Transverse colon (tissue), 4 donors: ENCODE measurements at regions not wholly inside any gene's neighbourhood (a gene's known extent, or its start where the extent isn't known, plus 50 kb on each side); places are given as distances from the start of the nearest gene placed in this dataset.

Experiments
- DNase-seq: peaks from one replicate; pipeline ENCODE4 v3.0.0-alpha.2; 2019
- H3K27ac ChIP-seq, 4 donors: fragments of 200-600 bp; sonication (generic); 2 replicates each; pipeline ENCODE4 v1.5.1; 2016 to 2018; ENCODE audit warnings: inconsistent platforms in 4 of 4
- H3K27me3 ChIP-seq: fragments of 200-600 bp; sonication (generic); 2 replicates; pipeline ENCODE4 v1.5.1; 2017; ENCODE audit warnings: inconsistent platforms
- H3K36me3 ChIP-seq, 4 donors: fragments of 200-600 bp; sonication (generic); 2 replicates each; pipeline ENCODE4 v1.5.1; 2017 to 2019; ENCODE audit warnings: inconsistent platforms in 4 of 4
- H3K4me1 ChIP-seq, 4 donors: fragments of 200-600 bp; sonication (generic); 2 replicates each; pipeline ENCODE4 v1.5.1; 2017 to 2020; ENCODE audit warnings: inconsistent platforms in 4 of 4
- H3K4me3 ChIP-seq, 4 donors: fragments of 200-600 bp; sonication (generic); 1 replicate in 1 of 4; 2 replicates in 3 of 4; pipeline versions ENCODE4 v1.5.1 to v1.6.1; 2017 to 2019; ENCODE audit warnings: inconsistent platforms in 4 of 4
- H3K9me3 ChIP-seq, 2 donors: fragments of 200-600 bp; sonication (generic); 2 replicates each; pipeline ENCODE4 v1.5.1; 2017 to 2019; ENCODE audit warnings: inconsistent platforms in 2 of 2
- EP300 ChIP-seq: sonication (generic); formaldehyde crosslinking; IDR thresholded peaks from one replicate; pipeline ENCODE4 v1.6.1; 2017; ENCODE audit warnings: antibody characterized with exemption, low read depth
- POLR2A ChIP-seq: fragments of 450-650 bp; IDR thresholded peaks from one replicate; pipeline ENCODE4 v1.6.1; 2016; ENCODE audit warnings: antibody characterized with exemption, mild to moderate bottlenecking, moderate library complexity
- POLR2AphosphoS5 ChIP-seq, 3 donors: sonication (generic); formaldehyde crosslinking; IDR thresholded peaks; one replicate each; pipeline ENCODE4 v1.6.1; 2016; ENCODE audit warnings: antibody characterized with exemption in 3 of 3
- WGBS, 2 donors: methylation state at CpG; one replicate each; pipeline ENCODE4 v1.1.5; 2018; ENCODE audit warnings: low coverage in 1 of 2; 5-methylcytosine and 5-hydroxymethylcytosine counted together
- in situ Hi-C, 4 donors: fragments of 200-750 bp; cut with MboI; loops; one replicate each; pipeline versions ENCODE4 v1.15.0 to v1.15.1; 2017; ENCODE audit warnings: low sequenced_read_pairs in 3 of 4, low pct_ligation_motif_present in 1 of 4, low pct_unique_long_range_greater_than_20kb in 1 of 4
- intact Hi-C: fragments of 100-400 bp; cut with DNase I; formaldehyde crosslinking; loops from one replicate; pipeline ENCODE4 v1.15.1; 2023; ENCODE audit warnings: low total_unique reads
- TF ChIP-seq, protein P1 (sequence below), 5 experiments: fragments of 200-600 bp in 3 of 5; fragments of 450-650 bp in 2 of 5; sonication (generic) in 3 of 5; IDR thresholded peaks; 1 replicate in 2 of 5; 2 replicates in 3 of 5; pipeline ENCODE4 v1.5.1; 2016 to 2017; ENCODE audit warnings: antibody characterized with exemption in 5 of 5, inconsistent platforms in 3 of 5, mild to moderate bottlenecking in 2 of 5, moderate library complexity in 1 of 5

DNA sequence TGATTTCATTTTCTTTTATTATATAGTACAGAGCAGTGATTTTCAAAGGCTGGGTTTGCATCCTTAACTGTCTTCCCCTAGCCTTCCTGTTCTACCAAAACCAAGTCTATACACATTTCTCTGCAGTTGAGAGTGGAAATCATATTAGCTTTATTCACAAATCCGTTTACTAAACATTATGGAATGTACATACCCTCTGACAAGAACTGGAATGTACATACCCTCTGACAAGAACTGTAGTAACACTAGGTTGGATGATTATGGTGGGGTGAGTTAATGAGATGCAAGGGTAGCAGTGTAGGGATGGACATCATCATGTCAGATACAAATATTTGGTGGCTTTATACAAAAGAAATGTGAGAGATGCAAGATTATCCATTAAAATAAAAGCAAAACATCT lies 154.8 kb downstream of the CYB561 start:
- in situ Hi-C loops: no loop called here
- Histone ChIP-seq H3K36me3 (no peaks in the 10 kb centered on the region), H3K4me3 (no peak overlapping the region), H3K9me3 (peaks cover 7% of the 10 kb centered on the region in 2 donors), H3K4me1 (no peaks in the 10 kb centered on the region), H3K27ac (no peak overlapping the region), H3K27me3 (no peaks in the 10 kb centered on the region)
- TF ChIP-seq POLR2A (no peak), POLR2AphosphoS5 (IDR thresholded peaks at IDR 0.05) (no peak), EP300 (no peak)
- TF ChIP-seq, protein P1, sequence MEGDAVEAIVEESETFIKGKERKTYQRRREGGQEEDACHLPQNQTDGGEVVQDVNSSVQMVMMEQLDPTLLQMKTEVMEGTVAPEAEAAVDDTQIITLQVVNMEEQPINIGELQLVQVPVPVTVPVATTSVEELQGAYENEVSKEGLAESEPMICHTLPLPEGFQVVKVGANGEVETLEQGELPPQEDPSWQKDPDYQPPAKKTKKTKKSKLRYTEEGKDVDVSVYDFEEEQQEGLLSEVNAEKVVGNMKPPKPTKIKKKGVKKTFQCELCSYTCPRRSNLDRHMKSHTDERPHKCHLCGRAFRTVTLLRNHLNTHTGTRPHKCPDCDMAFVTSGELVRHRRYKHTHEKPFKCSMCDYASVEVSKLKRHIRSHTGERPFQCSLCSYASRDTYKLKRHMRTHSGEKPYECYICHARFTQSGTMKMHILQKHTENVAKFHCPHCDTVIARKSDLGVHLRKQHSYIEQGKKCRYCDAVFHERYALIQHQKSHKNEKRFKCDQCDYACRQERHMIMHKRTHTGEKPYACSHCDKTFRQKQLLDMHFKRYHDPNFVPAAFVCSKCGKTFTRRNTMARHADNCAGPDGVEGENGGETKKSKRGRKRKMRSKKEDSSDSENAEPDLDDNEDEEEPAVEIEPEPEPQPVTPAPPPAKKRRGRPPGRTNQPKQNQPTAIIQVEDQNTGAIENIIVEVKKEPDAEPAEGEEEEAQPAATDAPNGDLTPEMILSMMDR (IDR thresholded peaks at IDR 0.05): no peak
- intact Hi-C loops: no loop called here
- DNase-seq: no peak
- WGBS, 2 donors: 60 to 73% methylated on average over 1 of the region's 1 CpG

DNA sequence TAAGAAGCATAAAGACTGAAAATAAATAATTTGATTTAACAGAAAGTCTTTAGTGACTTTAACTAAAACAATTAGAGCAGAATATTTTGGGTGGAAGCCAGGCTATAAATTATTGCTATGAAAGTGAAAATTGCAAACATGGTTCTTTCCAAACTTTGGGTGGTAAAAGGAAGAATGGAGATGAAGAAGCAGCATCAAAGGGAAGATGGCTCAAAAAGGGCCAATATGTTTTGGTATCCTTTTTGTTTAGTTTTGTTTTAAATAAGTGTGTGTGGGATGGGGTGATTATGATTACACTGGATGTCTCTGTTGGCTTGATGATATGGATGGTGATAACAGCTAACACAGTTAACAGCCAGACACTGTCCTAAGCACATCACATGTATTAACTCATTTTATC lies 153.7 kb downstream of the CYB561 start:
- in situ Hi-C loops: no loop called here
- intact Hi-C loops: no loop called here

DNA sequence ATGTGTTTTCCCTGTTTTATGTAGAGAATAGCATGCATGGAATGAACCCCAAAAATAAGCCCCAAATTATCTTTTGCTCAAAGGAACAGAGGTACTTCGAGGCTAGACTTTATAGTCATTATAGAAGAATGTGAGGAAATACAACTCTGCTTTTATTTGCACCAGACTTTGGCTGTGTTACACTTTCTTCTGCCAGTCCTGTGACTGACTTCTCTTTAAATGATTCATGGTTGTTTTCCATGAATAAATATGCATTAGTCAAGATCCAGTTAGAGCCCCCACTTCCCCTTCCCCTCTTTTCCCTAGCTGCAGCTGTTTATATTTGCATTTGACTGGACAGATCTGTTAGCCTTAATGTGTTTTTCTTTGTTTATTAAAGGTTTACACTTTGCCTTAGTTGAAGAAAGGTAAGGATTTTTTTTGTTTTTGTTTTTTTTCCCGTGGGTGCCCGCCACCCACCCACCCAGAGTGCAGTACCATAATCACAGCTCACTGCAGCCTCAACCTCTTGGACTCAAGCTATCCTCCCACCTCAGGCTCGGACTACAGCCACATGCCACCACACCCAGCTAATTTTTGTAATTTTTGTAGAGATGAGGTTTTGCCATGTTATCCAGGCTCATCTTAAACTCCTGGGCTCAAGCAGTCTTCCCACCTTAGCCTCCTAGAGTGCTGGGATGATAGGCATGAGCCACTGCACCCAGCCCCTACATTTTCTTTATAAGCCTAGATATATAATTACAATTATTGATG lies 152.6 kb downstream of the CYB561 start:
- in situ Hi-C loops: no loop called here
- H3K4me1 ChIP-seq: no peaks in the 10 kb centered on the region

More for the DNA sequence above, 153.7 kb downstream of the CYB561 start:
- Histone ChIP-seq H3K36me3 (no peaks in the 10 kb centered on the region), H3K27ac (no peak overlapping the region), H3K4me3 (no peak overlapping the region), H3K27me3 (no peaks in the 10 kb centered on the region), H3K4me1 (no peaks in the 10 kb centered on the region), H3K9me3 (peaks cover 0 to 8% of the 10 kb centered on the region in 2 donors)
- TF ChIP-seq POLR2AphosphoS5 (IDR thresholded peaks at IDR 0.05) (no peak), POLR2A (no peak), EP300 (no peak)
- TF ChIP-seq, protein P1 (IDR thresholded peaks at IDR 0.05): no peak
- DNase-seq: no peak

DNA sequence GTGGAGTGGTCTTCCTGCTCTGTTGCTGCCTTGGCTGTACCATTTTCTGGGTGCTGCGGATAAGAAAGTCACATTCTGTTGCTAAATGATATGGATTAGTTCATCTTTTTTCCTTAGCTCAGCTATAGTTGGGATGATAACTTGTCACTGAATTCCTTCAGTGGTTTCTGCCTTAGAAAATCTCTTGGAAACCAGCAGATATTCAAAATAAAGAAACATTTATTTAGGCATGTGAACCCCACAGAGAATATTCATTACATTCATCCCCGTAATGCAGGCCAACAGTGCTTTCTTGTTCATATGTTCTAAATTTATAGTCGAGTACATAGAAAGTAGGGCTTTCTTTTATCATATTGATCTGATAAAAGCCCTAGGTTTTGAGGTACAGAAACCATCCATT lies 151.3 kb downstream of the CYB561 start:
- no peak overlapping the region for H3K4me3 ChIP-seq
- intact Hi-C loops (no loop called here), in situ Hi-C loops (no loop called here)
- no peaks in the 10 kb centered on the region for H3K36me3 ChIP-seq
- no peak overlapping the region for H3K27ac ChIP-seq
- H3K27me3 ChIP-seq: no peaks in the 10 kb centered on the region
- TF ChIP-seq, protein P1 (IDR thresholded peaks at IDR 0.05): no peak
- no peak for TF ChIP-seq POLR2AphosphoS5 (IDR thresholded peaks at IDR 0.05)
- TF ChIP-seq EP300: no peak
- TF ChIP-seq POLR2A: no peak
- 87 to 88% methylated on average over 3 of the region's 3 CpGs for WGBS, 2 donors
- H3K9me3 ChIP-seq: peaks cover 0 to 14% of the 10 kb centered on the region in 2 donors
- no peak for DNase-seq
- H3K4me1 ChIP-seq: no peaks in the 10 kb centered on the region

More for the DNA sequence above, 152.6 kb downstream of the CYB561 start:
- TF ChIP-seq POLR2A (no peak), POLR2AphosphoS5 (IDR thresholded peaks at IDR 0.05) (no peak), EP300 (no peak)
- TF ChIP-seq, protein P1 (IDR thresholded peaks at IDR 0.05): no peak
- H3K36me3 ChIP-seq: no peaks in the 10 kb centered on the region
- WGBS, 2 donors: 53 to 71% methylated on average over 4 of the region's 4 CpGs
- intact Hi-C loops: no loop called here
- no peaks in the 10 kb centered on the region for H3K27me3 ChIP-seq
- peaks cover 0 to 8% of the 10 kb centered on the region in 2 donors for H3K9me3 ChIP-seq
- DNase-seq: no peak
- no peak overlapping the region for H3K4me3 ChIP-seq
- H3K27ac ChIP-seq: no peak overlapping the region
